Activated T-helper 1 cell treated with Interleukin-2 at 50 U/mL for 16 hours (primary cell): ENCODE measurements at regions not wholly inside any gene's neighbourhood (a gene's known extent, or its start where the extent isn't known, plus 50 kb on each side); places are given as distances from the start of the nearest gene placed in this dataset.
"Not testable (repeated sequence)": the region's sequence is repeated elsewhere in the genome, so short reads cannot be mapped to it uniquely, and the experiment has no call there.

Experiments
- DNase-seq: peaks from one replicate; pipeline ENCODE4 v3.0.0-alpha.2; 2020; ENCODE audit warnings: low read depth

GRCh38 chrX:74251006-74251930 lies 52.7 kb upstream of the ZCCHC13 start:
- no peak for DNase-seq

- no peak for DNase-seq
Measured at GRCh38 chrX:74250574-74250973, 53.4 kb upstream of the ZCCHC13 start.

GRCh38 chrX:74249963-74250362 lies 54.0 kb upstream of the ZCCHC13 start:
- DNase-seq: no peak

GRCh38 chrX:74248889-74249288 lies 55.1 kb upstream of the ZCCHC13 start:
- DNase-seq: no peak

GRCh38 chrX:74246524-74246923 lies 57.5 kb upstream of the ZCCHC13 start:
- DNase-seq: no peak

GRCh38 chrX:74242484-74243138 lies 61.4 kb upstream of the ZCCHC13 start:
- DNase-seq: no peak

- no peak for DNase-seq
Measured at GRCh38 chrX:74242050-74242449, 61.9 kb upstream of the ZCCHC13 start.

GRCh38 chrX:74238771-74239170 lies 65.2 kb upstream of the ZCCHC13 start:
- DNase-seq: no peak

GRCh38 chrX:74234818-74235217 lies 69.2 kb upstream of the ZCCHC13 start:
- DNase-seq: no peak

- no peak for DNase-seq
Measured at GRCh38 chrX:74232859-74233258, 71.1 kb upstream of the ZCCHC13 start.

GRCh38 chrX:74231625-74232024 lies 72.4 kb upstream of the ZCCHC13 start:
- no peak for DNase-seq

- no peak for DNase-seq
Measured at GRCh38 chrX:74230094-74230493, 73.9 kb upstream of the ZCCHC13 start.

- DNase-seq: no peak
Measured at GRCh38 chrX:74225111-74225510, 78.9 kb upstream of the ZCCHC13 start.

GRCh38 chrX:74220277-74220676 lies 83.7 kb upstream of the ZCCHC13 start:
- no peak for DNase-seq

- DNase-seq: no peak
Measured at GRCh38 chrX:74218895-74219294, 85.1 kb upstream of the ZCCHC13 start.

GRCh38 chrX:74216421-74216820 lies 87.6 kb upstream of the ZCCHC13 start:
- DNase-seq: no peak

GRCh38 chrX:74211911-74212310 lies 92.1 kb upstream of the ZCCHC13 start:
- no peak for DNase-seq

- no peak for DNase-seq
Measured at GRCh38 chrX:74207539-74207938, 96.4 kb upstream of the ZCCHC13 start.

- DNase-seq: no peak
Measured at GRCh38 chrX:74195605-74196004, 108.4 kb upstream of the ZCCHC13 start.

- no peak for DNase-seq
Measured at GRCh38 chrX:74195120-74195519, 108.9 kb upstream of the ZCCHC13 start.

- no peak for DNase-seq
Measured at GRCh38 chrX:74187211-74187610, 116.8 kb upstream of the ZCCHC13 start.

GRCh38 chrX:74183047-74183446 lies 120.9 kb upstream of the ZCCHC13 start:
- DNase-seq: not testable (repeated sequence)

- DNase-seq: not testable (repeated sequence)
Measured at GRCh38 chrX:74181976-74182375, 122.0 kb upstream of the ZCCHC13 start.
